HG03378 (cell line): ENCODE measurements at regions not wholly inside any gene's neighbourhood (a gene's known extent, or its start where the extent isn't known, plus 50 kb on each side); places are given as distances from the start of the nearest gene placed in this dataset.
"Not testable (repeated sequence)": the region's sequence is repeated elsewhere in the genome, so short reads cannot be mapped to it uniquely, and the experiment has no call there.

Source experiments
- ATAC-seq: cut with Tn5 transposase; IDR thresholded peaks from one replicate; pipeline ENCODE4 v1.9.1; 2021; ENCODE audit warnings: mild to moderate bottlenecking, moderate library complexity; ENCODE audit not compliant: unreplicated experiment

DNA sequence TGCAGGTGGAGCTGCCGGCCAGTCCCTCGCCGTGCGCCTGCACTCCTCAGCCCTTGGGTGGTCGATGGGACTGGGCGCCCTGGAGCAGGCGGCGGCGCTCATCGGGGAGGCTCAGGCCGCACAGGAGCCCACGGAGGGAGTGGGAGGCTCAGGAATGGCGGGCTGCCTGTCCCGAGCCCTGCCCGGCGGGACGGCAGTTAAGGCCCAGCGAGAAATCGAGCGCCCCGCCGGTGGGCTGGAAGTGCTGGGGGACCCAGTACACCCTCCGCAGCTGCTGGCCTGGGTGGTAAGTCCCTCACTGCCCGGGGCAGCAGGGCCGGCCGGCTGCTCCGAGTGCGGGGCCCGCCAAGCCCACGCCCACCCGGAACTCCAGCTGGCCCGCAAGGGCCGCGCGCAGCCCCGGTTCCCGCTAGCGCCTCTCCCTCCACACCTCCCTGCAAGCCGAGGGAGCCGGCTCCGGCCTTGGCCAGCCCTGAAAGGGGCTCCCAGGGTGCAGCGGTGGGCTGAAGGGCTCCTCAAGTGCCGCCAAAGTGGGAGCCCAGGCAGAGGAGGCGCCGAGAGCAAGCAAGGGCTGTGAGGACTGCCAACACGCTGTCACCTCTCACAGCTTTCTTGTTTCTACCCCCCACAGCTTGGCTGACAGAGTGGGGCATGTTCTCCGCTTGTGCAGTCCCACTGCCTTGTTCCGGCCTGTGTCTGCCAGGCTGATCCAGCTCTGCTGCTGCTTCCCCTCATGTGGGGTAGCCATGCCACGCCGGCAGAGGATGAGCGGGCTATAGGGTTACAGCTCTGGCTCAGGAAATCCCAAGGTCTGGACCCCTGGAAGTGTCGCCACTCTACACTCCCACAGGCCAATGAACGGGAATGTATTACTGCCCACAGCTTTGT lies 886.7 kb downstream of the FAT4 start:
- ATAC-seq: not testable (repeated sequence)

DNA sequence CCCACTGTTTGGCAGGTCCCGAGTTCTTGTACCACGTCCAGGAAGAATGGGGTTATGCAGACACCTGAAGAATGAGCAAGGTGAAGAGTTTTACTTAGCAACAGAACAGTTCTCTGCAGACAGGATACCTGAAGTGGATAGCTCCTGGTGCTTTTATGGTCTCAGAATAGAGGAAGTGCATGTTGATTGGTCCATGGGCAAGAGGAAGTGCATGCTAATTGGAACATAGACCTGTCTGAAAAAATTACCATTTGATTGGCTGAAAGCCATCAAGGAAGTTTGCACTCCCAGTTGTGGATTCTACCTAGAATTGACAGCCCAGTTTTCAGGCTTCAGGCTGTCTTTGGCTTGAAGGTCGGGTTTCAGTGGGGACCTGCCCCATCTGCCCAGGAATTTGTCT lies 887.5 kb downstream of the FAT4 start:
- ATAC-seq: no peak

DNA sequence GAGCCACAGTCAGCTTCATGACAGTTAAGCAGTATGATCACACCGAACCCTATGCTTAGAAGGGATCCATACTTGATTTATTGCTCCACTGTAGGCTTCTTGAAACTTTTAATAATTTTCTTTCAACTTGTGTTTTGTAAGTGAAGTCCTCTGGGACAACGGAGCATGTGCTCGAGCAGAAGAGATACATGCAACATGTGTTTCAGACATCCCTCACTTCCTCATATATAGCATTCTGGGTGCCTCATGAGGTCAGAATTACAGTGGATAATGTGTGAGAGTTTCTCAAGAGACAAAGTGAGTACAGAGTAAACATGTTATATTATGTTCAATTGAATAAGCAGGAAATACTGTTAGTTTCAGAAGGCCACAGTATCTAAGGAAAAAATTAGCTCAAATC lies 893.2 kb downstream of the FAT4 start:
- ATAC-seq: no peak

DNA sequence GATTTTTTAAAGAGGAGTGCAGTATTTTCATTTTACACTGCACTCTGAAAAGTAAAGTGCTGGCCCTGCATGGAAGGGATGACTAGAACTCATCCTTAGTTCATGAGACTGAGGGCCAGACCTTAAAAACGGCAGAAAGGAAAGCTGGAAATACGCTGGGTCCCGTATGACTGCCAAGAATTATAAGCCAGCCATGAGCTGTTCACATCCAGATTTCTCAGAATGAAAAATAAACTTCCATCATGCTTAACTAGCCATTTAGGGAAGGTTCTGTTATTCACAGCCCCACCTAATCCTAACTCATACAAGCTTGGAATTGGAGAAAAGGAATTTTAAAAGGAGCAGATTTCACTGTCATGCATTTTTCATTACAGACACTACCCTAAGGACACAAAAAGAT lies 894.4 kb downstream of the FAT4 start:
- ATAC-seq: no peak

DNA sequence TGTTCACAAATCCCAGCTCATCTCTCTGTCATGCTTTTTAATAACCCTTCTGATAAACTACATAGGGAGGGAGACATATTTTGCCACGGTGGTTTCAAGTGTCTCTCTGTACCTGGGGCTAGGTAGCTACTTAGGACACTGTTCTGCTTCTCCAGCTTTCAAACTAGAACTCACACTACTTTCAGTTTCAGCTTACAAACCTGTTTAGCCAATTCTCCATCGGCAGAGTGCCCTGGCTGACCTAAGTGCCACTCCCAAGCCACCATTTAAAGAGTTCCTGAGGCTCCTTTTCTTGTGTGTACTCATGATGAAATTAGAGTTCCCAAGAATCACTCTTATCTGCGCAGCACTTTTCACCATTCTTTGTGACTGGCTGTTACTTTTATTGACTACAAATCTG lies 899.2 kb downstream of the FAT4 start:
- no peak for ATAC-seq

DNA sequence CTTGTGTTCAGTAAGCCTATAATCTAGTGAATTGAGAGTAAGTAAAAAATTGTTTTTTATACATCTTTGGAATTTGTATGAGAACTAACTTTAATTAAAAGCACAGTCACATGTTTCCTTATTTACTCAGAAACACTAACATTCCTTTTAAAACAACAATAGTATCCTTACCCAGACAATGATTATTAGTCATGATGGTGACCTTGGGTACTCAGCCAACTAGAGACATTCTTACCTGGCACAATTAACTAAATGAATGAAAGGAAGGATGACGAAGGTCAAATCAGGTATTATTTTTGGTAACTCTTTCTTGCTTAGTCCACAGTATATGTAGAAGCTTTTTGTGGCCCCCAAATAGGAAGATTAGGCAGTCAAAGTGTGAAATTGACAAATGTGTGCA lies 901.0 kb downstream of the FAT4 start:
- no peak for ATAC-seq

DNA sequence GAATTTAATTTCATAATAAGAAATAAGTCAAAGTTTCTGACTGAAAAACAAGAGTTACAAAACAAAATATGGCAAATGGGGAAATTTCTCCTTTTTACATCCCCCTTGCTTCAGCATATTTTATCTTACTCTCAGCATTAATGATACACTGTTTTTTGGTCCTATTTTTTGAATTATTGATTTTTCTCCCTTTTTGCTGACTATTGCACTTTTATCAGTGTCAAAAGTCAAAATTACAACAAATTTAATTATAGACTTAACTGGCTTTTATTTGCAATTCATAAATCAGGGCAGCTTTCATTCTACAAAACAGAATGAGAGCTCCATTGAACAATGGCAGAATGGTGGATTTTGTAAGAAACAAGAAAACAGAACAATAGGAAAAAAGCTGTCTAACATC lies 901.9 kb downstream of the FAT4 start:
- ATAC-seq: no peak

DNA sequence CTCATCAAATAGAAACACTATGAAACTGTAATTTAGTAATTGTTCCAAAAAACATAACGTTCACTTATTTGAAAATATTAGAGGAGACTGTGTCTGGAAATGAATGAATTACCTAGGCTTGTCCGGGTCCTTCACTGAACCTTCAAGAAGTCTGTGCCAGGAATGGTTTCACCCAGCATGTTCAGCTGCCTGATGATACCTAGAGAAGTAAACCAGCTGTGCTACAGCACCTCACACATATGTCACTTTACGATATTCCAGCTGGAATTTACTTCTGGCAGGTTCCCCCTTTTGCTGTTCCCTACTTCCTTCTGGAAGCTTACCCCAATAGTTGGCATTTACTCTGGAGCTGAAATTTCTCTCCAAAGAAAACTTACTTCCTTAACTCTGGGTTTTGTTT lies 906.5 kb downstream of the FAT4 start:
- ATAC-seq: no peak

DNA sequence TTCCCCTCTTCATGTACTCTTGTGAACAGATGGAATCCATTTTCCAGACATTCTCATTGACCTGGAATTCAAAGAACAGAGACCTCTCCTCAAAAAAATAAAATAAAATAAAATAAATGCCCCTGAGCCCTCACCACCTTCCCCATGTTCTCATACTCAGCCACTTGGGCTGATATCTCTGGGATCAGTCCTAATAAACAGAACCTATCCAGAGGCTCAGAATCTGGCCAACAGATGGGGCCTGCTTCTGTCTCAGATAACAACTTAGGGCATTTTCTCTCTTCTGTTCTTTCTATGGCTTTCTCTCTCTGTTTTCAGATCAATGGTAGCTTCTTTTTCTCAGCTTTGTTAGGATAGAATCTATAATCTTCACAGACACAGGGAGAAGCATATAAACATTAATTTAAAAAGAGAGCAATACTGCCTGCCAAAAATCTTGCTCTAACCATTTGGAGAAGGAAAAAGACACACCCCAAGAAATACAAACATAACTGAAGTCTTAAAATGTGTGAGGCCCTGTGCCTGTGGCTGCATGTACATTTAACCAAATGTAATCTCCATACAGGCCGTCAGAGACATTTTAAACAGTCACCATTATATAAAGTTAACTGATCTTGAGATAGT lies 907.1 kb downstream of the FAT4 start:
- no peak for ATAC-seq

DNA sequence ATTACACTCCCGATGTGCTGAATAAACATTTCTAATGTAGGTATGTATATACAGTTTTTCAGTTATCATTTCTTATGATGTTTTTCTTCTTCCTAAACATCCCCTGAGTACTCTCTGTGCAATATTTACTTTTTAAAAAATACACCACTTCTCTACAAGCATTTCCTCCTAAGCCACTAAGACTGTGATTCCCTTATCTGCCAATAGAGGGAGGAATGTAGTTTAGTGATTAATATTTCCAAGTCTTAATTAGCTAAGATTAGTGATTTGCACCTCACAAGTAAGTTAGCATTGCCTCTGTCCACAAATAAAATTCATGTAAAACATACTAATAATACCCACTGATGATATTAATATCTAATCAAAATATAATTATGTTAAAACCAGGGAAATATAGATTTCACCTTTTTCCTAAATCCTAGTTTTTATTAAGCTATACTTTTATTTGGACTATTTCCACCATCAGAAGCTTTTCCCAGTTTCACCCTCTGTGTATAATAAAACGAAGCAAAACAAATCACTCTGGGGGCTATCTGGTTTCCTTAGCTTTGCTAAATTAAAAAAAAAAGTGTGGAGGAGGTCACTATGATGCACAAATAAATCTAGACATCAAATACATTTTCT lies 909.1 kb downstream of the FAT4 start:
- no peak for ATAC-seq

DNA sequence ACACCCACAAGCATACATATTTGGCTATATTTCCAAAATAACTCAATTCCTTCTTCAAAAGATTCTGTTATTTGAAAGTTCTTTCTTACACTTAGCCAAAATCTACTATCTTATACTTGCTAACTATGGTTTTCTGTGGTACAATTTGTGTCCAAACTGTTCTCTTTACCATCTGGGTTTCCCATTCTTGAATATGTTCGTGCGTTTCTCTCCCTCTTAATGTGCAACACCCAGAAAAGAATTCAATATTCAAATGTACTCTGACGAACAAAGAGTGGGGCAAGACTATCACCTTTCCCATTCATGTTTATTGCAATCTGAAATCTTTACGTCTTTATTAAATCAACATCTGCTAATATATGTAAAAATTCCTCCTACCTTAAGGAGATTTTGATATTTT lies 912.7 kb downstream of the FAT4 start:
- no peak for ATAC-seq

DNA sequence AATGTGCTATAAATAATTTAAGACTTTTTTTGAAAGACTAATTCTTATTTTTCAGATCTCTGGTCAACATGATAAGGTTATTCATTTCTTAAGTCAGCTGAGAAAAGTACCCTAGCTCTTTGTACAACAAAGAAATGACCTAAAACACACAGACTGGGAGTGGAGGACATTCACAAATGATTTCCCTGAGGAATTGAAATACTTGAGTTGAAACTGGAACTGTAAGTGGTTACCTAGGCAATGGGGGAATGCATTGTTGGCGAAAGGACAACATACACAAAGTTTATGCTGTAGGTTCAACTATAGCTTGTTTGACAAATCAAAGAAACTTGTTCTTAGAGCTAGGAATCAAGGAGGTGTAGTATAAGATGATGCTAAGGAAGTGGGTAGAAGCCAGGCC lies 915.5 kb downstream of the FAT4 start:
- no peak for ATAC-seq

DNA sequence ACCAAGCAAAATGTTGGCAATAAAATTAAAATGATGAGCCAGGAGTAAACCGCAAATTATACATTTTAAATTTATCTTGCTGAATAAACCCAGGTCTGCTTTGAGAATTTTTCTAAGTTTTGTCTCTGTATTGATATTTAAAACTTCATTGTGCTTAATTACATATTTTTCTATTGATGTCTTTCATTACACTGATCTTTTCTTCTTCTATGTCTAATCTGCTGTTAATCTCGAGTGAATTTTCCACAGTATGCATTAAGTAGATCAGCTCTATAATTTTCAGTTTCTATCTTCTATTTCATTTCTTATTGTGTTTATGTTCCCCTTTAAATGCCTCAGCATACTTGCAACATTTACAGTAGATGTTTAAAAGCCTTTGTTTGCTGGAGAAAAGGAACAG lies 918.7 kb downstream of the FAT4 start:
- no peak for ATAC-seq

DNA sequence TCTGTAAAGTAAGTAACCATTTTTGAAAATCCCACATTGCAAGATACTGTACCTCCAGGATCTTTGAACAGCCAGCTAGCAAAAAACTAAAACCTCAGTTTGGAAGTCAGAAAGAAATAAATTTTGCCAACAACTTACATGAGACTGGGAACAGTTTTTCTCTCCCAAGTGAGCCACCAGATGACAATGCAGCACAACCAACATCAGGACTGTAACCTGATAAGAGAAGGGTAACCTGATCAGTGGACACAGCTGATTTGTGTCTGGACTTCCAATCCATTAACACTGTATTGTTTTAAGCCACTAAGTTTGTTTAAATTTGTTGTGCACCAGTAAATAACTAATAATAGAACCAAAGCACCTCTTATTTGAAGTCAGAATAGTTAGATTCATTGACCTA lies 923.3 kb downstream of the FAT4 start:
- ATAC-seq: no peak

DNA sequence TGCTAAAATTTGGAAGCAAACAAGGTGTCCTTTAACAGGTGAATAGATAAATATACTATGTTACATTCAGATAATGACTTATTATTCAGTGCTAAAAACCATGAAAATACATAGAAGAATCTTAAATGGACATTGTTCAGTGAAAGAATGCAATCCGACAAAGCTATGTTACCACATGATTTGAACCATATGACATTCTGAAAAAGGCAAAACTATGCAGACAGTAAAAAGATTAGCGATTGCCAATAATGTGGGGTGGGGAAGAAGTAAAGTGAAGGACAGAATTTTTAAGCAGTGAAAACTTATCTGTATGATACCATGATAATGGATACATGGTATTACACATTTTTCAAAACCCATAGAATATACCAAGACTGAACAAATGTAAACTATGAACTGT lies 926.9 kb downstream of the FAT4 start:
- ATAC-seq: no peak

DNA sequence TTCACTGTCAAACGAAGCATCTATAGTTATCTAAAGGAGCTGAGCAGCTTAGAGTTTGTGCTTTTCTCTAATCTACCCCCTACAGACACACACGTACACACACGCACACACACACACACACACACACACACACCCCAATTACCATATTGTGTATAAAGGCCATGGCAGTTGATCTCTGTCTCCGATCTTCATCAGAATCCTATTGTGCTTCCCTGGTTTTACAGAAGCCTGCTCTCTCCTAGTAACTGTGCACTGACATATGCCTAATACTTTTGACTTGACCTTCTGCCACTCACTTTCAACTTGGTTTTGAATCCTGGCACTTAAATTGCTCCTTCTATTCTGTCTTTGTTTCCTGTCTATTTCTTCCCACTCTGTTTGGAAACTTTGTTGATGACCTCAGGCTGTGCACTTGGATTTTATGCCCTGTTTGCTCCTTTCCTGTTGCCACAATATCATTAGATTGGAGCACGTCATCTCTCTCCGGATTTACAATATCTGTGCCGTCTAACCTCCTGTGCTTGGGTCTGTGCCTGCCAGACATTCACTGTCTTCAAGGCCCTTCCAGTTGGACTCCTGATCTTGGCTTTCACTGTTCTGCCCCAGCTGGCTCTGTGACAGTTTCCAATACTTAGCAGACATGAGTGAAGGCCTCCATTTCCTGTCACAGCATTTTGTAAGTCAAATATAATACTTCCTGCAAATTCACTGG lies 928.1 kb downstream of the FAT4 start:
- no peak for ATAC-seq

DNA sequence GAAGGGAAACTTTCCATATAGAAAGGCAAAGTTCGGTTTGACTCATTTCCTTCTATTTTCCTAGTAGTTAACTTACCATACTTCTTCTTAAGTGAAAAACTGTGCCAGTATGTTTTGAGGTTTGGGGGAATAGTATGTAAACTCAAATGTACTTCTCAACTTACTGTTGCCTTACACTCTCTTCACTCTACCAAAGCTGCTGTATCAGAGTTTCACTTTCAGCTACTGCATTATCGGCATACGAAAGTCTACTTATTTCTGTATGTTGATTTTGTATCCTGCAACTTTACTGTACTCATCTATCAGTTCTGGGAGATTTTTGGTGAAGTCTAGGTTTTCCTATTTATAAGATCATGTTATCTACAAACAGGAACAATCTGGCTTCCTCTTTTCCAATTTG lies 932.7 kb downstream of the FAT4 start:
- no peak for ATAC-seq

DNA sequence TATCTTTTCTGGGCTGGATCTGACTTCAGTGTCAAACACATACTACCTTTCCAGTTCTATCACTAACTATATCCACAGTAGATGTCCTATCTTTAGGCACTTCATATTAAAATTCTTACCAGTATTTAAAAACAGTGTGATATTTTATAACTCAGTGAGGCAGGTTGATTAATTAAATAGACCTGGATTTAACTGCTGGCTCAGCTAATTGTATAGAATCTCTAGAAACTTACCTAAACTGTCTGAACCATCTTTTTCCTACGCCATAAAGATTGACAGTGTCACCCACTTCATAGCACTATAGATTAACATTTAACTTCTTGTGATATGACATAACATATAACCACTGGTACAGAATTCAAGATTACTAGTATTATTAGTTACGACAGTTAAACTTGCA lies 935.3 kb downstream of the FAT4 start:
- no peak for ATAC-seq

DNA sequence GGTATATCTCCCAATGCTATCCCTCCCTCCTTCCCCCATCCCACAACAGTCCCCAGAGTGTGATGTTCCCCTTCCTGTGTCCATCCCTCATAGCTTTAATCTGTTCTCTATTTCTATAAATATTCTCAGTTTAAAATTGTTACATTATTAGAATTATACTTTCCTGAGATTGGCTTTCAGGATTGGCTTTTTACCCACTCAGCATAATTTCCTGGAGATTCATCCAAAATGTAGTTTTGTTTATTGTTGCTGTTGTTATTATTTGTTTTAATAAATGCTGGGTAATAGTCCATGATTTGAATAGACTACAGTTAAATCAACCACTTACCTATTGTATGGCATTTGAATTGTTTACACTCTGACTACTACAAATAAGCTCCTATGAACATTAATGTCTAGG lies 936.4 kb downstream of the FAT4 start:
- ATAC-seq: no peak

DNA sequence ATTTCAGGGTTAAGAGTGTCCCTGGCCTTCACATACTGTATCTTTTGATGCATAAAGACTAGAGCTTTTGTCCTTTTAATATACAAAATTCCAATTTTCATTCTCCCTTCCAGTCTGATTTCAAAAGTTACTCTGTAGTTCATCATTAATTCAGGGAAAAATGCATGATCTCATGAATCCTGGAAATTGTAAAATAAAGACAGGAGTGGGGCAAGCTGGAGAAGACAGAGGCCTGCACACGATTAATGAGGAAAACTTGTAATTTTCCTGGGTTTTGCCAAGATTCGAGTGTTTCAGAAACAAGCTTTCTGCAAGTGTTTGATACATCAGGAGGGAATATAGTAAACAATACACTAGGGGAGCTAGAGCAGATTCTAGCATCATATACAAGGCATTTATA lies 947.9 kb downstream of the FAT4 start:
- ATAC-seq: no peak

DNA sequence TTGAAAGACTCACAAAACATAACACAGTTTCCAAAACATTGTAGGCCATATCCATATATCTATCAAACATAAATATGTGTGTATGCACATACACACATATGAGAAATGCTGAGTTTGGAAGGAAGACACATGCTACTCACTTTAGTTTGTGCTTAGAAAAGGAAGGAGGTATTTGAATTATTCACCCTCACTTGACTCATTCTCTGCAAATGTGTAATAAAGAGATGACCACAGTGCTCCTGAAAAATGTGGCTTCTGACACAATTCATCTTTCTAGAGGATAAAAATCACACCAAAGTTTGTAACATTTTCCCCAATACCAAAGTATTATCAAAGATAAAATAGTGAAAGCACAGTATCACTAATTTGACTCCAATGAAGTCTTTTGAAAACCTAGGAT lies 950.1 kb downstream of the FAT4 start:
- ATAC-seq: no peak

DNA sequence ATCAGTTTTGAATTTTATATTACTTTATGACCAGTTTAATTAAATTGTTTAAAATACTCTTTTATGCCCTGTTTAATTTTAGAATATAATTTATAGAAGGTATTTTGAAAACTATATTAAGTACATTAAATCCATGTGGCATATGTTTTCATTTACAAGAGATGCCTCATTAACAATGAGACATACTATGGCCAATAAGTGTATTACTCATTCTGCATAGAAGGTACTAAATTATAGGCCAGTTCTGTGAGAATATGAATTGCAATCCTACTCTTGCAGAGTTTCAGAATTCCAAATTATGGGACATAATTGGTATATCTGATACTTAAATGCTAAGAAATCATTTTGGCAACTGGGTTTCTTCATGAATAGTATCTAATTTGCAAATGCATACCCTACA lies 951.1 kb downstream of the FAT4 start:
- ATAC-seq: no peak
